ENCODE measurements at regions not wholly inside any gene's neighbourhood (a gene's known extent, or its start where the extent isn't known, plus 50 kb on each side); places are given as distances from the start of the nearest gene placed in this dataset.

- no peak overlapping the region for H3K4me2 ChIP-seq (ENCODE audit: insufficient read depth, insufficient read length, low read length)
Observed at GRCh38 chr5:67355120-67355713, 158.6 kb upstream of the CD180 start.

More at GRCh38 chr5:67355120-67355713, 158.6 kb upstream of the CD180 start:
- H3K36me3 Mint-ChIP-seq (ENCODE audit: insufficient read depth in 1 of 3, low read depth in 3 of 3) = no peaks in the 10 kb centered on the region
- Histone ChIP-seq H2AK5ac (ENCODE audit: insufficient read length, low read length) (no peak overlapping the region), H2BK12ac (ENCODE audit: insufficient read length, low read depth, low read length) (no peak overlapping the region), H3K23me2 (ENCODE audit: insufficient read length, low read depth, low read length, poor library complexity, severe bottlenecking) (no peaks in the 10 kb centered on the region), H3K14ac (ENCODE audit: insufficient read depth, low read length) (no peak overlapping the region), H3K9ac (ENCODE audit: extremely low read depth, insufficient read length, low read length) (no peak overlapping the region), H4K5ac (ENCODE audit: insufficient read length, low read depth, low read length) (no peak overlapping the region), H3K27me3 (ENCODE audit: insufficient read depth, low read length) (no peaks in the 10 kb centered on the region), H3K4ac (ENCODE audit: low read depth, low read length) (no peak overlapping the region), H4K91ac (ENCODE audit: insufficient read length, low read depth, low read length) (no peak overlapping the region), H3T11ph (ENCODE audit: low read length) (no peak overlapping the region), H2AFZ (ENCODE audit: low read length) (no peak overlapping the region), H3K4me1 (ENCODE audit: insufficient read depth, low read length) (peaks cover 8% of the 10 kb centered on the region; the same call in 1 of the 2 replicates), H3K18ac (ENCODE audit: insufficient read length, low read depth, low read length) (no peak overlapping the region), H2BK5ac (ENCODE audit: insufficient read length, low read length) (no peak overlapping the region), H3K79me2 (ENCODE audit: insufficient read depth, low read length) (no peaks in the 10 kb centered on the region), H4K8ac (replicated peaks; ENCODE audit: insufficient read length, low read depth, low read length) (no peak overlapping the region), H2BK15ac (ENCODE audit: low read depth, low read length) (no peak overlapping the region), H2BK120ac (ENCODE audit: low read depth, low read length, poor library complexity, severe bottlenecking) (no peak overlapping the region), H3K23ac (ENCODE audit: insufficient read length, low read depth, low read length) (no peak overlapping the region), H3K27ac (ENCODE audit: insufficient read length, low read depth, low read length) (no peak overlapping the region), H3K56ac (ENCODE audit: insufficient read length, low read depth, low read length) (no peak overlapping the region), H2BK20ac (ENCODE audit: low read depth, low read length, poor library complexity, severe bottlenecking) (no peak overlapping the region), H4K20me1 (ENCODE audit: control insufficient read depth, insufficient read depth, insufficient read length) (no peaks in the 10 kb centered on the region), H3K9me3 (ENCODE audit: control insufficient read depth, low read depth, low read length) (no peaks in the 10 kb centered on the region), H3K79me1 (ENCODE audit: insufficient read depth, low read depth, low read length, poor library complexity, severe bottlenecking) (no peaks in the 10 kb centered on the region)
- TF ChIP-seq CTCF (conservative IDR thresholded peaks at IDR 0.05) = 0 out of 3 replicates have a peak, but pooled peaks have one; percentile 12
- no peaks in the 10 kb centered on the region for H3K27me3 Mint-ChIP-seq (ENCODE audit: low read depth)
- H3K4me1 Mint-ChIP-seq = peaks cover 13 to 16% of the 10 kb centered on the region in 2 experiments
- no peak for DNase-seq
- no peak overlapping the region for H3K4me3 Mint-ChIP-seq
- H3K27ac Mint-ChIP-seq = no peak overlapping the region
- no peaks in the 10 kb centered on the region for H3K9me3 Mint-ChIP-seq
- WGBS (ENCODE audit: extremely low coverage, insufficient read length, low lambda C conversion rate) = no CpG with 5 or more reads among the region's 6 CpGs
